HepG2 (cell line): ENCODE measurements at regions not wholly inside any gene's neighbourhood (a gene's known extent, or its start where the extent isn't known, plus 50 kb on each side); places are given as distances from the start of the nearest gene placed in this dataset.

Source experiments
- ATF2 ChIP-seq: sonication (generic); formaldehyde crosslinking; IDR thresholded peaks from 2 replicates; pipeline ENCODE4 v1.4.0; 2020; ENCODE audit warnings: missing genetic modification reagents
- ATF6 ChIP-seq: sonication (generic); formaldehyde crosslinking; conservative IDR thresholded peaks from 2 replicates; pipeline ENCODE4 v1.4.0; 2020; ENCODE audit warnings: missing genetic modification reagents
- EZH2 ChIP-seq: conservative IDR thresholded peaks from 2 replicates; pipeline ENCODE4 v1.6.1; 2012; ENCODE audit warnings: mild to moderate bottlenecking, low read depth, low read length, moderate library complexity
- HIC2 ChIP-seq: sonication (generic); formaldehyde crosslinking; IDR thresholded peaks from 2 replicates; pipeline ENCODE4 v1.9.0; 2022; ENCODE audit warnings: low read depth, missing genetic modification reagents
- HNRNPH1 ChIP-seq: fragments of 200-400 bp; formaldehyde crosslinking; optimal IDR thresholded peaks from 2 replicates; pipeline ENCODE3; 2017; ENCODE audit warnings: mild to moderate bottlenecking, low read depth, low read length
- KLF16 ChIP-seq, 2 experiments: sonication (generic) in 1 of 2; formaldehyde crosslinking in 1 of 2; IDR thresholded peaks; 2 replicates each; pipeline versions ENCODE4 v1.6.1 to v1.8.0; 2016 to 2023; ENCODE audit warnings: missing genetic modification reagents in 2 of 2, missing compliant biosample characterization in 1 of 2
- NR2C2 ChIP-seq: sonication (generic); formaldehyde crosslinking; IDR thresholded peaks from 2 replicates; pipeline ENCODE4 v1.4.0; 2020; ENCODE audit warnings: missing genetic modification reagents, mild to moderate bottlenecking, moderate library complexity, borderline replicate concordance
- POLR2A ChIP-seq, 2 experiments: IDR thresholded peaks; 2 replicates each; pipeline ENCODE4 v1.6.1; 2011; ENCODE audit warnings: low read depth in 2 of 2, low read length in 2 of 2, mild to moderate bottlenecking in 1 of 2, moderate library complexity in 1 of 2; ENCODE audit not compliant: insufficient read depth in 1 of 2
- SMYD3 ChIP-seq: sonication (generic); formaldehyde crosslinking; IDR thresholded peaks from 2 replicates; pipeline ENCODE4 v1.8.1; 2023; ENCODE audit warnings: mild to moderate bottlenecking, missing genetic modification reagents
- SOX5 ChIP-seq: IDR thresholded peaks from 2 replicates; pipeline ENCODE4 v1.6.1; 2016; ENCODE audit warnings: borderline replicate concordance
- THAP11 ChIP-seq: IDR thresholded peaks from 2 replicates; pipeline ENCODE4 v1.6.1; 2016; ENCODE audit warnings: missing biosample characterization, missing genetic modification reagents
- ZNF24 ChIP-seq: fragments of 450-650 bp; IDR thresholded peaks from 2 replicates; pipeline ENCODE4 v1.6.1; 2017; ENCODE audit warnings: antibody characterized with exemption, mild to moderate bottlenecking
- TF ChIP-seq, protein P1 (sequence below): sonication (generic); formaldehyde crosslinking; IDR thresholded peaks from 2 replicates; pipeline ENCODE4 v1.9.0; 2022; ENCODE audit warnings: missing genetic modification reagents, mild to moderate bottlenecking, borderline replicate concordance

DNA sequence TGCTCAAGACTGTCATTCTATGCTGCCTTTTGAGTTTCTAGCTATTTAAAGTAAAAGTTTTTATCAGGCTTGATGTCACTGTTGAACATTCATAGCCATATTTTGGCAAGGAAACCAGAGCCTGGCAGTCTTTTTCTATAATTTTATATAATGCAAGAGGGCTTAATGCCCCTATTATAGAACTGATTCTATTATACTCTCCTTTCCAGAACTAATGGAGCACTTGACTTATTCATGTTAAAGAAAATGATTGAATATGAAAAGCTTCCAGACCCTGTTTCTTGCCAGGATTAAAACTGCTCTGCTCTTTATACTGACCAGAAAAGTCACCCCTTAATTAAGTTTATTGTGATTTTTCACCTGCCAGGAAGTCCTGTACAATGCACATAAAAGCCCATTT is 337.6 kb upstream of the CHRM2 start:
- no peak for TF ChIP-seq SOX5 (CRISPR knock-in tag)
- TF ChIP-seq SMYD3 (CRISPR knock-in tag), result no peak
- no peak for TF ChIP-seq ATF2
- no peak for TF ChIP-seq HIC2 (CRISPR knock-in tag)
- TF ChIP-seq EZH2, result no peak
- TF ChIP-seq, protein P1, sequence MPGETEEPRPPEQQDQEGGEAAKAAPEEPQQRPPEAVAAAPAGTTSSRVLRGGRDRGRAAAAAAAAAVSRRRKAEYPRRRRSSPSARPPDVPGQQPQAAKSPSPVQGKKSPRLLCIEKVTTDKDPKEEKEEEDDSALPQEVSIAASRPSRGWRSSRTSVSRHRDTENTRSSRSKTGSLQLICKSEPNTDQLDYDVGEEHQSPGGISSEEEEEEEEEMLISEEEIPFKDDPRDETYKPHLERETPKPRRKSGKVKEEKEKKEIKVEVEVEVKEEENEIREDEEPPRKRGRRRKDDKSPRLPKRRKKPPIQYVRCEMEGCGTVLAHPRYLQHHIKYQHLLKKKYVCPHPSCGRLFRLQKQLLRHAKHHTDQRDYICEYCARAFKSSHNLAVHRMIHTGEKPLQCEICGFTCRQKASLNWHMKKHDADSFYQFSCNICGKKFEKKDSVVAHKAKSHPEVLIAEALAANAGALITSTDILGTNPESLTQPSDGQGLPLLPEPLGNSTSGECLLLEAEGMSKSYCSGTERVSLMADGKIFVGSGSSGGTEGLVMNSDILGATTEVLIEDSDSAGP (CRISPR knock-in tag), result no peak
- TF ChIP-seq KLF16 (CRISPR knock-in tag; IDR thresholded peaks at IDR 0.05), result no peak
- TF ChIP-seq POLR2A (IDR thresholded peaks at IDR 0.05; ENCODE audit: insufficient read depth in 1 of 2, low read depth in 2 of 2, low read length in 2 of 2), result no peak
- TF ChIP-seq THAP11 (CRISPR knock-in tag), result no peak
- no peak for TF ChIP-seq HNRNPH1
- no peak for TF ChIP-seq ATF6 (CRISPR knock-in tag)
- TF ChIP-seq ZNF24, result no peak
- no peak for TF ChIP-seq NR2C2
